Right lobe of liver (tissue), 4 donors: ENCODE measurements at regions not wholly inside any gene's neighbourhood (a gene's known extent, or its start where the extent isn't known, plus 50 kb on each side); places are given as distances from the start of the nearest gene placed in this dataset.

Source experiments
- POLR2A ChIP-seq: fragments of 450-650 bp; IDR thresholded peaks from one replicate; pipeline ENCODE4 v1.6.1; 2017; ENCODE audit warnings: antibody characterized with exemption, mild to moderate bottlenecking
- TF ChIP-seq, protein P1 (sequence below), 4 donors: fragments of 200-600 bp in 3 of 4; fragments of 450-650 bp in 1 of 4; IDR thresholded peaks; one replicate each; pipeline versions ENCODE4 v1.5.1 to v1.8.0; 2016 to 2022; ENCODE audit warnings: antibody characterized with exemption in 4 of 4, mild to moderate bottlenecking in 2 of 4
- donor health status: DM: no; HTN: no; CAD: no.
- donor health status: DM: no; HTN: no; CAD: no.
- donor health status: DM: no; HTN: yes; CAD: no.

- TF ChIP-seq, protein P1, sequence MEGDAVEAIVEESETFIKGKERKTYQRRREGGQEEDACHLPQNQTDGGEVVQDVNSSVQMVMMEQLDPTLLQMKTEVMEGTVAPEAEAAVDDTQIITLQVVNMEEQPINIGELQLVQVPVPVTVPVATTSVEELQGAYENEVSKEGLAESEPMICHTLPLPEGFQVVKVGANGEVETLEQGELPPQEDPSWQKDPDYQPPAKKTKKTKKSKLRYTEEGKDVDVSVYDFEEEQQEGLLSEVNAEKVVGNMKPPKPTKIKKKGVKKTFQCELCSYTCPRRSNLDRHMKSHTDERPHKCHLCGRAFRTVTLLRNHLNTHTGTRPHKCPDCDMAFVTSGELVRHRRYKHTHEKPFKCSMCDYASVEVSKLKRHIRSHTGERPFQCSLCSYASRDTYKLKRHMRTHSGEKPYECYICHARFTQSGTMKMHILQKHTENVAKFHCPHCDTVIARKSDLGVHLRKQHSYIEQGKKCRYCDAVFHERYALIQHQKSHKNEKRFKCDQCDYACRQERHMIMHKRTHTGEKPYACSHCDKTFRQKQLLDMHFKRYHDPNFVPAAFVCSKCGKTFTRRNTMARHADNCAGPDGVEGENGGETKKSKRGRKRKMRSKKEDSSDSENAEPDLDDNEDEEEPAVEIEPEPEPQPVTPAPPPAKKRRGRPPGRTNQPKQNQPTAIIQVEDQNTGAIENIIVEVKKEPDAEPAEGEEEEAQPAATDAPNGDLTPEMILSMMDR (IDR thresholded peaks at IDR 0.05): no peak
- TF ChIP-seq POLR2A: no peak
These were observed 52.5 kb upstream of the E2F3 start for GRCh38 chr6:20349225-20349624.
